NCI-H146 treated with DMSO at 0.1 percent for 48 hours (cell line): ENCODE measurements at regions not wholly inside any gene's neighbourhood (a gene's known extent, or its start where the extent isn't known, plus 50 kb on each side); places are given as distances from the start of the nearest gene placed in this dataset.

Experiments used
- DNase-seq: peaks from one replicate; lab custom pipeline; 2025; ENCODE audit not compliant: unreplicated experiment; lab: John Stamatoyannopoulos, UW

GRCh38 chr20:36104244-36104643, 50.3 kb upstream of the EPB41L1 start:
- no peak for DNase-seq
